Ecto neural progenitor cell (in vitro differentiated cells): ENCODE measurements at regions not wholly inside any gene's neighbourhood (a gene's known extent, or its start where the extent isn't known, plus 50 kb on each side); places are given as distances from the start of the nearest gene placed in this dataset.
A peak's percentile ranks its signal among the peaks of the same experiment; 100 is the strongest.

Source experiments
- DNase-seq: peaks from one replicate; pipeline ENCODE4 v3.0.0-alpha.2; 2018; ENCODE audit warnings: low spot score

GRCh38 chr11:80846442-80846841 is 1405.6 kb upstream of the TENM4 start:
- DNase-seq, result no peak

- no peak for DNase-seq
These were observed 1403.4 kb upstream of the TENM4 start for GRCh38 chr11:80844110-80844819.

- no peak for DNase-seq
These were observed 1402.6 kb upstream of the TENM4 start for GRCh38 chr11:80843266-80843974.

- DNase-seq, result no peak
These were observed 1401.4 kb upstream of the TENM4 start for GRCh38 chr11:80842246-80842645.

- DNase-seq, result no peak
These were observed 1400.8 kb upstream of the TENM4 start for GRCh38 chr11:80841675-80842074.

- no peak for DNase-seq
These were observed 1397.3 kb upstream of the TENM4 start for GRCh38 chr11:80838153-80838552.

GRCh38 chr11:80837051-80837450 is 1396.2 kb upstream of the TENM4 start:
- no peak for DNase-seq

GRCh38 chr11:80831374-80831773 is 1390.5 kb upstream of the TENM4 start:
- DNase-seq, result no peak

- no peak for DNase-seq
These were observed 1387.0 kb upstream of the TENM4 start for GRCh38 chr11:80827781-80828180.

GRCh38 chr11:80826808-80827207 is 1386.0 kb upstream of the TENM4 start:
- no peak for DNase-seq

- no peak for DNase-seq
These were observed 1381.5 kb upstream of the TENM4 start for GRCh38 chr11:80822308-80822707.

GRCh38 chr11:80819271-80819670 is 1378.4 kb upstream of the TENM4 start:
- no peak for DNase-seq

GRCh38 chr11:80816966-80817365 is 1376.1 kb upstream of the TENM4 start:
- no peak for DNase-seq

GRCh38 chr11:80816454-80816847 is 1375.6 kb upstream of the TENM4 start:
- no peak for DNase-seq

GRCh38 chr11:80815752-80816453 is 1375.1 kb upstream of the TENM4 start:
- DNase-seq, result no peak

GRCh38 chr11:80814813-80815212 is 1374.0 kb upstream of the TENM4 start:
- no peak for DNase-seq

GRCh38 chr11:80810695-80811094 is 1369.9 kb upstream of the TENM4 start:
- DNase-seq, result no peak

- DNase-seq, result peak; percentile 56
These were observed 1357.3 kb upstream of the TENM4 start for GRCh38 chr11:80798174-80798573.

- DNase-seq, result no peak
These were observed 1342.7 kb upstream of the TENM4 start for GRCh38 chr11:80783561-80783960.

- DNase-seq, result no peak
These were observed 1341.5 kb upstream of the TENM4 start for GRCh38 chr11:80782135-80782885.

GRCh38 chr11:80779905-80780605 is 1339.2 kb upstream of the TENM4 start:
- DNase-seq, result no peak

GRCh38 chr11:80778941-80779340 is 1338.1 kb upstream of the TENM4 start:
- no peak for DNase-seq
